Progenitor cell of endocrine pancreas (in vitro differentiated cells): ENCODE measurements at regions not wholly inside any gene's neighbourhood (a gene's known extent, or its start where the extent isn't known, plus 50 kb on each side); places are given as distances from the start of the nearest gene placed in this dataset.

ENCODE experiments used
- DNase-seq: peaks from one replicate; pipeline ENCODE4 v3.0.0; 2021; ENCODE audit warnings: low spot score; ENCODE audit not compliant: unreplicated experiment
- H3K27ac Mint-ChIP-seq: 2 replicates; pipeline ENCODE4 v1.8.0; 2021; ENCODE audit warnings: mild to moderate bottlenecking, moderate library complexity, mixed read lengths
- H3K27me3 Mint-ChIP-seq: 2 replicates; pipeline ENCODE4 v1.8.0; 2021; ENCODE audit warnings: mixed read lengths
- H3K36me3 Mint-ChIP-seq: 2 replicates; pipeline ENCODE4 v1.8.0; 2022; ENCODE audit warnings: mixed read lengths; ENCODE audit not compliant: insufficient read depth
- H3K4me1 Mint-ChIP-seq: 2 replicates; pipeline ENCODE4 v1.8.0; 2021; ENCODE audit warnings: low read depth, mixed read lengths
- H3K4me3 Mint-ChIP-seq: 2 replicates; pipeline ENCODE4 v1.8.0; 2021; ENCODE audit warnings: low read depth, mild to moderate bottlenecking, moderate library complexity, mixed read lengths
- H3K9me3 Mint-ChIP-seq: 2 replicates; pipeline ENCODE4 v1.8.0; 2021; ENCODE audit warnings: low read depth, mixed read lengths
- CTCF ChIP-seq: fragments of 200-600 bp; sonication (generic); IDR thresholded peaks from one replicate; pipeline ENCODE4 v1.5.0; 2021; ENCODE audit warnings: antibody characterized with exemption, mild to moderate bottlenecking; ENCODE audit not compliant: unreplicated experiment

- TF ChIP-seq CTCF = no peak
- Mint-ChIP-seq H3K4me1 (no peaks in the 10 kb centered on the region), H3K36me3 (no peaks in the 10 kb centered on the region), H3K27ac (no peak overlapping the region), H3K9me3 (no peaks in the 10 kb centered on the region), H3K4me3 (no peak overlapping the region), H3K27me3 (no peaks in the 10 kb centered on the region)
- no peak for DNase-seq
Measured at GRCh38 chr4:127145006-127145540, 487.7 kb upstream of the INTU start.

GRCh38 chr4:127148165-127148564 lies 484.6 kb upstream of the INTU start:
- DNase-seq = no peak
- TF ChIP-seq CTCF = no peak
- H3K27ac Mint-ChIP-seq = no peak overlapping the region
- no peak overlapping the region for H3K4me3 Mint-ChIP-seq
- H3K9me3 Mint-ChIP-seq = peaks cover 7% of the 10 kb centered on the region
- no peaks in the 10 kb centered on the region for H3K4me1 Mint-ChIP-seq
- H3K27me3 Mint-ChIP-seq = no peaks in the 10 kb centered on the region
- no peaks in the 10 kb centered on the region for H3K36me3 Mint-ChIP-seq

- H3K4me1 Mint-ChIP-seq = no peaks in the 10 kb centered on the region
- no peak overlapping the region for H3K4me3 Mint-ChIP-seq
- DNase-seq = no peak
- H3K27me3 Mint-ChIP-seq = no peaks in the 10 kb centered on the region
- peaks cover 7% of the 10 kb centered on the region for H3K9me3 Mint-ChIP-seq
- no peak overlapping the region for H3K27ac Mint-ChIP-seq
- TF ChIP-seq CTCF = no peak
- no peaks in the 10 kb centered on the region for H3K36me3 Mint-ChIP-seq
Measured at GRCh38 chr4:127149086-127149485, 483.7 kb upstream of the INTU start.

GRCh38 chr4:127151941-127152340 lies 480.8 kb upstream of the INTU start:
- H3K9me3 Mint-ChIP-seq = peaks cover 7% of the 10 kb centered on the region
- DNase-seq = no peak
- no peak for TF ChIP-seq CTCF
- H3K4me1 Mint-ChIP-seq = no peaks in the 10 kb centered on the region
- H3K36me3 Mint-ChIP-seq = no peaks in the 10 kb centered on the region
- H3K27me3 Mint-ChIP-seq = no peaks in the 10 kb centered on the region
- H3K27ac Mint-ChIP-seq = no peak overlapping the region
- H3K4me3 Mint-ChIP-seq = no peak overlapping the region

GRCh38 chr4:127155116-127155515 lies 477.6 kb upstream of the INTU start:
- Mint-ChIP-seq H3K4me3 (no peak overlapping the region), H3K36me3 (no peaks in the 10 kb centered on the region), H3K9me3 (peaks cover 7% of the 10 kb centered on the region), H3K4me1 (no peaks in the 10 kb centered on the region), H3K27ac (no peak overlapping the region), H3K27me3 (no peaks in the 10 kb centered on the region)
- TF ChIP-seq CTCF = no peak
- no peak for DNase-seq
